ENCODE measurements at regions not wholly inside any gene's neighbourhood (a gene's known extent, or its start where the extent isn't known, plus 50 kb on each side); places are given as distances from the start of the nearest gene placed in this dataset.

DNA sequence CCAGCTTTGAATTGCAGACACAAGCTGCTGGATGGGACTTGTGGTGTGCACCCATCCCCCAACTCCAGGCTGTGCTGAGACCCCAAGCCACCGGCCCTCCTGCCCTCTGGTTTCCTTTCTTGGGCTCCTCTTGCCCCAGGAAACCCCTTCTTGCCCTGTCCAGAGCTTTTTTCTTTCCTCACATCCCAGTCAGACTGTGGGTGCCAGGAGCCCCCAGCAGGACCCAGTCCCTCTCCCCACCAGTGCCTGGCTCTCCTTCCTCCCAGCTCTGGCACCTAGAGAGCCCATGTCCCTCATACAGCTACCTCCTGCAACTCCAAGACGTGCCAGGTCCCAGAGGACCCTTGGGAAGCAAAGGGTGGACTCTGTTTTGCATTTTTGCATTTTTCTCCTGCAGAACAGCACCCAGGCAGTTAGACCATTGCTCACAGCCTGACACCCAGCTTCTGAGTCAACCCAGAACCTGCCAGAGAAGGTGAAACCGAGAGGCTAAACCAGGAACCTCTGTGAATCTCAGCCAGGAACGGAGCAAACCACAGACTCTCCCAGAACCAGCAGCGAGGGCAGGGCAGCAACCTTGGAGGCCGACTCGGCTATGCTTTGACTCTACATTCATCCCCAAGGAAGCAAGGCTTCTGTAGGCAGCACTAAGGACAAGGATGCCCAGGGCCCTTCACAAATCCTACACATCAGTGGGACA, 221.1 kb downstream of the ANAPC1 start:
- Histone ChIP-seq H3K36me3 (ENCODE audit: control insufficient read depth in 1 of 2, insufficient read depth in 2 of 2, low read length in 2 of 2) (no peaks in the 10 kb centered on the region), H3K9me3 (ENCODE audit: control insufficient read depth in 1 of 2, insufficient read depth in 1 of 2, low read depth in 1 of 2, low read length in 2 of 2) (no peaks in the 10 kb centered on the region), H3K9me2 (ENCODE audit: insufficient read depth) (no peaks in the 10 kb centered on the region), H4K20me1 (ENCODE audit: insufficient read depth) (no peaks in the 10 kb centered on the region), H2AFZ (ENCODE audit: low read depth, low read length, poor library complexity, severe bottlenecking) (no peak overlapping the region), H3K4me3 (replicated peaks in 1 of 2; ENCODE audit: low read depth in 1 of 2, low read length in 2 of 2) (no peak overlapping the region), H3K4me2 (ENCODE audit: low read length) (no peak overlapping the region), H3K9ac (ENCODE audit: low read length) (no peak overlapping the region), H3K79me2 (ENCODE audit: insufficient read depth, low read length) (no peaks in the 10 kb centered on the region), H3K4me1 (ENCODE audit: control insufficient read depth in 1 of 2, insufficient read depth in 2 of 2, low read length in 2 of 2) (peaks cover 12 to 16% of the 10 kb centered on the region in 2 experiments), H3K27ac (ENCODE audit: low read depth, low read length) (no peak overlapping the region), H3K27me3 (ENCODE audit: insufficient read depth, low read length) (no peaks in the 10 kb centered on the region)
- BruUV-seq (replicated peaks) = no TSS peak
- no peak for TF ChIP-seq SP1 (IDR thresholded peaks at IDR 0.05; ENCODE audit: low read depth)
- TF ChIP-seq CEBPB (IDR thresholded peaks at IDR 0.05; ENCODE audit: low read depth) = no peak
- TF ChIP-seq, protein P1, sequence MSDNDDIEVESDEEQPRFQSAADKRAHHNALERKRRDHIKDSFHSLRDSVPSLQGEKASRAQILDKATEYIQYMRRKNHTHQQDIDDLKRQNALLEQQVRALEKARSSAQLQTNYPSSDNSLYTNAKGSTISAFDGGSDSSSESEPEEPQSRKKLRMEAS (IDR thresholded peaks at IDR 0.05) = no peak
- TF ChIP-seq, protein P2, sequence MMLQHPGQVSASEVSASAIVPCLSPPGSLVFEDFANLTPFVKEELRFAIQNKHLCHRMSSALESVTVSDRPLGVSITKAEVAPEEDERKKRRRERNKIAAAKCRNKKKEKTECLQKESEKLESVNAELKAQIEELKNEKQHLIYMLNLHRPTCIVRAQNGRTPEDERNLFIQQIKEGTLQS (IDR thresholded peaks at IDR 0.05) = no peak
- TF ChIP-seq POLR2A (IDR thresholded peaks at IDR 0.05; ENCODE audit: borderline replicate concordance, extremely low read depth, insufficient read depth, insufficient read length) = no peak
- no peak for TF ChIP-seq RAD21 (IDR thresholded peaks at IDR 0.05; ENCODE audit: low read depth)
- TF ChIP-seq ELF1 (IDR thresholded peaks at IDR 0.05; ENCODE audit: borderline replicate concordance, low read depth) = no peak
- TF ChIP-seq POLR2AphosphoS5 (IDR thresholded peaks at IDR 0.05; ENCODE audit: low read depth, low read length) = no peak
- TF ChIP-seq EZH2 (IDR thresholded peaks at IDR 0.05) = no peak
- TF ChIP-seq EGR1 (IDR thresholded peaks at IDR 0.05; ENCODE audit: low read depth) = no peak
- intact Hi-C loops (cut with micrococcal nuclease) = no loop called here
- DNase-seq (ENCODE audit: low read depth, low spot score) (no peak), ATAC-seq (no peak)
- CTCF ChIA-PET = no interaction called here
- POLR2A ChIA-PET = no interaction called here
- RAD21 ChIA-PET (ENCODE audit: low non-redundant PET in 1 of 2, low total read pairs in 2 of 2, uncharacterized antibody in 2 of 2, unreplicated experiment in 2 of 2) = no interaction called here

Data from HCT116 (cell line).